Heart left ventricle (tissue), 16 donors: ENCODE measurements at regions not wholly inside any gene's neighbourhood (a gene's known extent, or its start where the extent isn't known, plus 50 kb on each side); places are given as distances from the start of the nearest gene placed in this dataset.

Experiments used
- ATAC-seq, 4 donors: fragments of 200-7000 bp; cut with Tn5 transposase; one replicate each; pipeline ENCODE4 v1.9.1; 2020 to 2022; ENCODE audit warnings: moderate library complexity in 4 of 4, mild to moderate bottlenecking in 3 of 4, moderate number of reproducible peaks in 1 of 4
- DNase-seq, 5 donors: peaks; one replicate each; pipeline ENCODE4 v3.0.0-alpha.2; 2020
- H3K27ac ChIP-seq, 12 donors: fragments of 200-600 bp; sonication (generic) in 4 of 12; one replicate each; pipeline versions ENCODE4 v1.5.0 to v1.8.0; 2016 to 2022; ENCODE audit warnings: mild to moderate bottlenecking in 2 of 12
- H3K27me3 ChIP-seq, 9 donors: fragments of 200-600 bp; sonication (generic) in 2 of 9; one replicate each; pipeline versions ENCODE4 v1.5.1 to v1.8.0; 2016 to 2022; ENCODE audit warnings: mild to moderate bottlenecking in 3 of 9
- H3K36me3 ChIP-seq, 9 donors: fragments of 200-600 bp; sonication (generic) in 2 of 9; one replicate each; pipeline versions ENCODE4 v1.5.0 to v1.8.0; 2018 to 2022; ENCODE audit warnings: mild to moderate bottlenecking in 2 of 9
- H3K4me1 ChIP-seq, 12 donors: fragments of 200-600 bp; sonication (generic) in 4 of 12; one replicate each; pipeline versions ENCODE4 v1.5.0 to v1.8.0; 2016 to 2022; ENCODE audit warnings: mild to moderate bottlenecking in 3 of 12
- H3K4me3 ChIP-seq, 12 donors: fragments of 200-600 bp; sonication (generic) in 4 of 12; one replicate each; pipeline versions ENCODE4 v1.5.0 to v1.8.0; 2017 to 2022; ENCODE audit warnings: mild to moderate bottlenecking in 9 of 12, moderate library complexity in 4 of 12
- H3K9me3 ChIP-seq, 12 donors: fragments of 200-600 bp; sonication (generic) in 4 of 12; one replicate each; pipeline versions ENCODE4 v1.5.0 to v1.8.0; 2016 to 2022; ENCODE audit warnings: mild to moderate bottlenecking in 1 of 12
- POLR2A ChIP-seq, 2 donors: fragments of 450-650 bp; IDR thresholded peaks; one replicate each; pipeline ENCODE4 v1.6.1; 2017; ENCODE audit warnings: antibody characterized with exemption in 2 of 2, mild to moderate bottlenecking in 2 of 2, moderate library complexity in 2 of 2
- WGBS, 4 donors: extraction: QIAGEN DNeasy Blood & Tissue Kit in 2 of 4; methylation state at CpG; one replicate each; pipeline versions ENCODE4 v1.1.5 to v1.1.7; 2013 to 2018; 5-methylcytosine and 5-hydroxymethylcytosine counted together
- intact Hi-C, 10 donors: fragments of 100-400 bp; cut with DNase I; formaldehyde crosslinking; loops; one replicate each; pipeline versions ENCODE4 v1.11.1 to v1.14.2; 2022
- TF ChIP-seq, protein P1 (sequence below), 12 donors: fragments of 200-600 bp; sonication (generic) in 4 of 12; IDR thresholded peaks; one replicate each; pipeline versions ENCODE4 v1.5.0 to v1.8.0; 2018 to 2022; ENCODE audit warnings: antibody characterized with exemption in 12 of 12, mild to moderate bottlenecking in 5 of 12
- donor health status: ischemic (EF 13 %, LVEDD 7.1; RV severe dilation, severe dysfunction).
- donor health status: healthy with polysubstance abuse.
- donor health status: DM: no; HTN: yes; CAD: no.
- donor health status: DM: no; HTN: no; CAD: no.
- donor health status: ischemic (EF 25% LVEDD 6.9; RV normal size, moderate dysfunction).
- donor health status: ischemic (EF 25% LVEDD 5.7; RV mildly dilated, moderate dysfunction).
- donor health status: healthy.
- donor health status: DM: yes; HTN: yes; CAD: no.
- donor health status: ischemic (EF 35%, LVEDD 5.7; RV mildly dilated, moderate dysfunction).
- donor health status: nonischemic (EF 11% LVEDD 7.7; RV severe dilation, severe dysfunction).
- donor health status: DM: yes; HTN: yes; CAD: no.
- donor health status: PGD.
- donor health status: ischemic (EF 29% LVEDD 5.4; RV normal size, mild dysfunction).
- donor health status: nonischemic (EF 23%, LVEDD 6.1; RV moderate dilation, normal function).

DNA sequence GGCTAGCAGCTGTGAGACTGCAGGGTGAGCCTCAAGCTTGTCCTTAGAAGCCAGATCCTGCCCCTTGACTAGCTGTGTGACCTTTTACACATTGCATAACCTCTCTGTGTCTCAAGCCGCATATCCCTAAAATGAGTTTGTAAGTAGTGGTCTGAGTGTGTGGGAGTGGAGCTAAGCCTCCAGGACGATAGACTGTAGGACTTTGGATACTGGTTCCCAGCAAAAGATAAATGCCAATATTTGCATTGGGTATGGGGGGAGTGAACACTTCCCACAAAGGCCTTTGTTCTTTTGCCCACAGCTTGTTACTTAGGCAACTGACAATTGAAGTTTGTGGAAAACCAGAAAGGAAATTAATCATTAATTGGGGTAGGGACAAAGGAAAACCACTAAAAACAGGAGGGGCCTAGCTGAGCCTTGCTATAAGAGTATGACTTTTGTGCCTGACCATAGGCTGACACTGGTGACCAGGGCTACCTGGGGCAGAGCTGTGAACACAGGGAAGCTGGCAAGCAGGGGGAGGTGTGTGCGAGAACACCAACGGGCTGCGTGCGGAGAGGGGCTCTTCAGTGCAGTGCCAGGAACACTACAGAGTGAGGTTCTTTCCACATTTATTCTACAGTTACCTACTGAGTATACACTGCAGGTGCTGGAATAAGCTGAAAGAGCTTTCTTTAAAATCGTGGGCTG is 102.4 kb upstream of the ETV3 start:
- Histone ChIP-seq H3K4me1 (no peaks in the 10 kb centered on the region), H3K27me3 (peaks cover 0 to 21% (median 0%) of the 10 kb centered on the region in 9 donors), H3K36me3 (no peaks in the 10 kb centered on the region), H3K27ac (no peak overlapping the region), H3K9me3 (no peaks in the 10 kb centered on the region), H3K4me3 (no peak overlapping the region)
- intact Hi-C loops = no loop called here
- WGBS, 4 donors = 65 to 71% (median 70%) methylated on average over 7 of the region's 7 CpGs
- TF ChIP-seq, protein P1, sequence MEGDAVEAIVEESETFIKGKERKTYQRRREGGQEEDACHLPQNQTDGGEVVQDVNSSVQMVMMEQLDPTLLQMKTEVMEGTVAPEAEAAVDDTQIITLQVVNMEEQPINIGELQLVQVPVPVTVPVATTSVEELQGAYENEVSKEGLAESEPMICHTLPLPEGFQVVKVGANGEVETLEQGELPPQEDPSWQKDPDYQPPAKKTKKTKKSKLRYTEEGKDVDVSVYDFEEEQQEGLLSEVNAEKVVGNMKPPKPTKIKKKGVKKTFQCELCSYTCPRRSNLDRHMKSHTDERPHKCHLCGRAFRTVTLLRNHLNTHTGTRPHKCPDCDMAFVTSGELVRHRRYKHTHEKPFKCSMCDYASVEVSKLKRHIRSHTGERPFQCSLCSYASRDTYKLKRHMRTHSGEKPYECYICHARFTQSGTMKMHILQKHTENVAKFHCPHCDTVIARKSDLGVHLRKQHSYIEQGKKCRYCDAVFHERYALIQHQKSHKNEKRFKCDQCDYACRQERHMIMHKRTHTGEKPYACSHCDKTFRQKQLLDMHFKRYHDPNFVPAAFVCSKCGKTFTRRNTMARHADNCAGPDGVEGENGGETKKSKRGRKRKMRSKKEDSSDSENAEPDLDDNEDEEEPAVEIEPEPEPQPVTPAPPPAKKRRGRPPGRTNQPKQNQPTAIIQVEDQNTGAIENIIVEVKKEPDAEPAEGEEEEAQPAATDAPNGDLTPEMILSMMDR (IDR thresholded peaks at IDR 0.05) = no peak
- TF ChIP-seq POLR2A (IDR thresholded peaks at IDR 0.05) = no peak
- DNase-seq = no peak
- ATAC-seq = no peak

DNA sequence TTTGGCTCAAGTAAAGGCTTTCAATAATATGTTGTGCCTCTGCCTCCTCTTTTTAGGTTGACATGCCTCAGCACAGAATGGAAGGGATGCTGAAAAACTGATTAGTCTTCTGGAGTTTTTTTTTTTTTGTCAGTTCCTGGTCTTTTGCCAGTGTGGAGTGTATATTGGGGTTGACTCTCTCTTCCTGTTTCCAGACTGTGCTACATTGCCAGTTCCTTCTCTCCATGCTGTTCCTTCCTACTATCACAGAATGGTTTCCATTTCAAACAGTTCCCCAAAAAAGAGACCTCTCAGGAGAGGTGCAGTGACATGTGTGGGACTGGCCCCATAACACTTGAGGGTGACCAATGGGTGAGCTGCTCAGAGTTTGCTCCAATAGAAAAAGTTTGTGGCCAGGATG is 101.7 kb upstream of the ETV3 start:
- peaks cover 0 to 21% (median 0%) of the 10 kb centered on the region in 9 donors for H3K27me3 ChIP-seq
- intact Hi-C loops = no loop called here
- ATAC-seq (no peak), DNase-seq (no peak)
- H3K27ac ChIP-seq = no peak overlapping the region
- no peaks in the 10 kb centered on the region for H3K36me3 ChIP-seq
- H3K4me1 ChIP-seq = no peaks in the 10 kb centered on the region
- TF ChIP-seq, protein P1 (IDR thresholded peaks at IDR 0.05) = no peak
- TF ChIP-seq POLR2A (IDR thresholded peaks at IDR 0.05) = no peak
- no peak overlapping the region for H3K4me3 ChIP-seq
- H3K9me3 ChIP-seq = no peaks in the 10 kb centered on the region

DNA sequence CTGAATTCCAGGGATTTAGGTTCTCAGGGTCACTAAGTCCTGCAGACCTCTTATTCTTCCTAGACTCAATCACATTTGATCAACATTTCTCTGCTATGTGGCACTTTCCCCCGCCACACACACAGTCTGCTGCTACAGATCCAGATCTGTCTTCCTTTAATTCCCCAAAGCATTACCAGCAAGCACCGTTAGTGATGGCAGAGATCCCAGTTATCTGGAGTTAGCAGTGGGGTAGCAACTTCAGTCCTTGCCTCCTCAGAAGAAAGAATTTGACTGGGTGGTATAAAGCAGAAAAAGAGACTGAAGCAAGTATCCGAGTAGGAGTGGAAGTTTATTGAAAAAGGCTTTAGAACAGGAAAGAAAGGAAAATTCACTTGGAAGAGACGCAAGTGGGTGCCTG is 100.4 kb upstream of the ETV3 start:
- intact Hi-C loops = no loop called here
- no peak for TF ChIP-seq POLR2A (IDR thresholded peaks at IDR 0.05)
- TF ChIP-seq, protein P1 (IDR thresholded peaks at IDR 0.05) = no peak

DNA sequence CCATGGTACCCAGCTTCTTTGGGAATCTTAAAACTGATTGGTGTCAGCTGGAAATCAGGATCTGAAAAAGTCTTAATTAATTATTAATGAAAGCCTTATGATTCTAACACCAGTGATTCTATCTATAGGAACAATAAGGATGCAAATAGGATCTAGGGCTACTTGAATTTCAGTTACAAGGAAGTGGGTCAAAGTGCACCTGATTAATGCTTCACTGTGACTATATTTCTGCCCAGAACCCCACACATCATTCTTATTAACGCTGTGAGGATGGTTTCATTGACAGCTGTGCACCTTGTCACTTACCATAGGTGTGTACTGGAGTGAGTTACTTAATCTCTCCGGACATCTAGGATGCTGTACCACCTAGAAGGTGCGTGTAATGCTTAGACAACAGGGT is 99.8 kb upstream of the ETV3 start:
- 67 to 76% (median 69%) methylated on average over 3 of the region's 3 CpGs for WGBS, 4 donors
- TF ChIP-seq POLR2A (IDR thresholded peaks at IDR 0.05) = no peak
- TF ChIP-seq, protein P1 (IDR thresholded peaks at IDR 0.05) = no peak
- intact Hi-C loops = no loop called here
- peaks cover 0 to 21% (median 0%) of the 10 kb centered on the region in 9 donors for H3K27me3 ChIP-seq
- no peaks in the 10 kb centered on the region for H3K36me3 ChIP-seq
- H3K27ac ChIP-seq = no peak overlapping the region
- ATAC-seq = no peak
- no peaks in the 10 kb centered on the region for H3K4me1 ChIP-seq
- H3K9me3 ChIP-seq = no peaks in the 10 kb centered on the region
- H3K4me3 ChIP-seq = no peak overlapping the region
- DNase-seq = no peak

More for the DNA sequence above, 100.4 kb upstream of the ETV3 start:
- Histone ChIP-seq H3K4me1 (no peaks in the 10 kb centered on the region), H3K9me3 (no peaks in the 10 kb centered on the region), H3K27ac (no peak overlapping the region), H3K36me3 (no peaks in the 10 kb centered on the region), H3K4me3 (no peak overlapping the region), H3K27me3 (peaks cover 0 to 21% (median 0%) of the 10 kb centered on the region in 9 donors)
- ATAC-seq = no peak
- WGBS, 4 donors = 50 to 59% (median 55%) methylated on average over 4 of the region's 4 CpGs
- no peak for DNase-seq
